GM12873 (cell line): ENCODE measurements at regions not wholly inside any gene's neighbourhood (a gene's known extent, or its start where the extent isn't known, plus 50 kb on each side); places are given as distances from the start of the nearest gene placed in this dataset.

Source experiments
- CTCF ChIP-seq: IDR thresholded peaks from 2 replicates; pipeline ENCODE4 v1.5.1; 2012; ENCODE audit warnings: low read depth, mild to moderate bottlenecking, moderate library complexity, low read length, control low read depth; ENCODE audit not compliant: insufficient read depth; ENCODE audit errors: missing control alignments

GRCh38 chr19:30742406-30742938 is 370.3 kb downstream of the ZNF536 start:
- no peak for TF ChIP-seq CTCF

- TF ChIP-seq CTCF = no peak
Observed at GRCh38 chr19:30741566-30741965, 369.4 kb downstream of the ZNF536 start.

- no peak for TF ChIP-seq CTCF
Observed at GRCh38 chr19:30739394-30739793, 367.2 kb downstream of the ZNF536 start.

- TF ChIP-seq CTCF = no peak
Observed at GRCh38 chr19:30738047-30738446, 365.9 kb downstream of the ZNF536 start.

- no peak for TF ChIP-seq CTCF
Observed at GRCh38 chr19:30734669-30735068, 362.5 kb downstream of the ZNF536 start.

GRCh38 chr19:30733826-30734550 is 361.8 kb downstream of the ZNF536 start:
- no peak for TF ChIP-seq CTCF

GRCh38 chr19:30731591-30731990 is 359.4 kb downstream of the ZNF536 start:
- no peak for TF ChIP-seq CTCF
